PC-3 (cell line): ENCODE measurements at regions not wholly inside any gene's neighbourhood (a gene's known extent, or its start where the extent isn't known, plus 50 kb on each side); places are given as distances from the start of the nearest gene placed in this dataset.
"Not testable (repeated sequence)": the region's sequence is repeated elsewhere in the genome, so short reads cannot be mapped to it uniquely, and the experiment has no call there.

Experiments used
- CTCF ChIP-seq: fragments of 300-600 bp; sonication (generic); conservative IDR thresholded peaks from 2 replicates; pipeline ENCODE4 v1.5.1; 2017; ENCODE audit warnings: antibody characterized with exemption, low read depth, mild to moderate bottlenecking, low read length
- EZH2 ChIP-seq: fragments of 300-600 bp; sonication (generic); IDR thresholded peaks from one replicate; pipeline ENCODE4 v1.6.1; 2017; ENCODE audit warnings: antibody characterized with exemption, mild to moderate bottlenecking, low read length; ENCODE audit not compliant: unreplicated experiment
- EZH2phosphoT487 ChIP-seq: fragments of 300-600 bp; sonication (generic); IDR thresholded peaks from 2 replicates; pipeline ENCODE4 v1.6.1; 2018; ENCODE audit warnings: mild to moderate bottlenecking, antibody characterized with exemption, low read length, borderline replicate concordance

GRCh38 chr7:32790766-32791430, 100.7 kb downstream of the KBTBD2 start:
- TF ChIP-seq CTCF, EZH2, EZH2phosphoT487: not testable (repeated sequence)
